Coronary artery (tissue), 2 donors: ENCODE measurements at regions not wholly inside any gene's neighbourhood (a gene's known extent, or its start where the extent isn't known, plus 50 kb on each side); places are given as distances from the start of the nearest gene placed in this dataset.

Experiments
- DNase-seq: peaks from one replicate; pipeline ENCODE4 v3.0.0-alpha.2; 2017; ENCODE audit warnings: low spot score
- H3K27ac ChIP-seq, 2 donors: fragments of 200-600 bp; sonication (generic); one replicate each; pipeline ENCODE4 v1.5.1; 2016 to 2019
- H3K4me3 ChIP-seq: fragments of 200-600 bp; sonication (generic); 2 replicates; pipeline ENCODE4 v1.5.1; 2016; ENCODE audit warnings: mild to moderate bottlenecking, moderate library complexity
- CTCF ChIP-seq: fragments of 200-600 bp; sonication (generic); IDR thresholded peaks from one replicate; pipeline ENCODE4 v1.5.1; 2019; ENCODE audit warnings: antibody characterized with exemption

- no peak for DNase-seq
- H3K27ac ChIP-seq: no peak overlapping the region
- no peak for TF ChIP-seq CTCF
- no peak overlapping the region for H3K4me3 ChIP-seq
Observed at GRCh38 chr20:56859801-56860261, 230.7 kb downstream of the TFAP2C start.

- no peak for TF ChIP-seq CTCF
- Histone ChIP-seq H3K27ac (no peak overlapping the region), H3K4me3 (no peak overlapping the region)
- DNase-seq: no peak
Observed at GRCh38 chr20:56860413-56860812, 231.3 kb downstream of the TFAP2C start.

- no peak for TF ChIP-seq CTCF
- no peak overlapping the region for H3K4me3 ChIP-seq
- H3K27ac ChIP-seq: no peak overlapping the region
- DNase-seq: no peak
Observed at GRCh38 chr20:56861590-56861989, 232.5 kb downstream of the TFAP2C start.

GRCh38 chr20:56865055-56865454, 235.9 kb downstream of the TFAP2C start:
- Histone ChIP-seq H3K27ac (no peak overlapping the region), H3K4me3 (no peak overlapping the region)
- no peak for TF ChIP-seq CTCF
- DNase-seq: no peak

GRCh38 chr20:56867128-56867527, 238.0 kb downstream of the TFAP2C start:
- H3K4me3 ChIP-seq: no peak overlapping the region
- H3K27ac ChIP-seq: no peak overlapping the region
- no peak for DNase-seq
- TF ChIP-seq CTCF: no peak

GRCh38 chr20:56868746-56869145, 239.6 kb downstream of the TFAP2C start:
- Histone ChIP-seq H3K4me3 (no peak overlapping the region), H3K27ac (no peak overlapping the region)
- no peak for DNase-seq
- TF ChIP-seq CTCF: no peak

- DNase-seq: no peak
- Histone ChIP-seq H3K27ac (no peak overlapping the region), H3K4me3 (no peak overlapping the region)
- TF ChIP-seq CTCF: no peak
Observed at GRCh38 chr20:56870271-56870670, 241.2 kb downstream of the TFAP2C start.
